H1 (cell line): ENCODE measurements at regions not wholly inside any gene's neighbourhood (a gene's known extent, or its start where the extent isn't known, plus 50 kb on each side); places are given as distances from the start of the nearest gene placed in this dataset.

Experiments
- SRF ChIP-seq: IDR thresholded peaks from 2 replicates; pipeline ENCODE4 v1.6.1; 2011; ENCODE audit warnings: mild to moderate bottlenecking, low read depth, low read length, moderate library complexity
- TF ChIP-seq, protein P1 (sequence below): IDR thresholded peaks from 2 replicates; pipeline ENCODE4 v1.6.1; 2012; ENCODE audit warnings: inconsistent platforms

DNA sequence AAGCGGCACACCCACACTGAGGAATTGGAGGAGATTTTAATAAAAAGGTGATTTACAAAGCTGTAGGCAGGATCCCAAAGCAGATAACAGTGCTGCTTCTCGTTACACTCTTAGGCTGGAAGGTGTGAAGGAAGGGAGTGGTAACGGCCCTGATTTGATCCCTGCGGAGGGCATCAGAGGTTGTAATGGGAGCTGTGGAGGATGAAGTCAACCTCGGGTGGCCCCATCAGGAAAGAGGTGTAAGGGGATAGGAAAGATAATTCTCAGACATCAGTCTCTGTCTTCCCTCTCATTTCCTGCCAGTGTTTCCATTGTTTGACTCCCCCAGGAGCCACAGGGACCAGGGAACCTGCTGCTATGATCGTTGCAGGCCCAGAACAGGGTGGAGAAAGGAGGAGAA, 245.7 kb upstream of the NOX3 start (continued):
- TF ChIP-seq SRF = no peak
- TF ChIP-seq, protein P1, sequence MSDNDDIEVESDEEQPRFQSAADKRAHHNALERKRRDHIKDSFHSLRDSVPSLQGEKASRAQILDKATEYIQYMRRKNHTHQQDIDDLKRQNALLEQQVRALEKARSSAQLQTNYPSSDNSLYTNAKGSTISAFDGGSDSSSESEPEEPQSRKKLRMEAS = no peak
